ENCODE measurements at regions not wholly inside any gene's neighbourhood (a gene's known extent, or its start where the extent isn't known, plus 50 kb on each side); places are given as distances from the start of the nearest gene placed in this dataset.

GRCh38 chr6:167682546-167683027 is 144.1 kb upstream of the AFDN start:
- no peak for DNase-seq (ENCODE audit: extremely low spot score)
- no peak for TF ChIP-seq CTCF (IDR thresholded peaks at IDR 0.05; ENCODE audit: control extremely low read depth, extremely low read depth, low read depth, missing control alignments)
- ChIA-PET CTCF (interaction anchor here (1.0 kb wide), 1 partner anchor 100 kb away, joined by 3 read pairs; no protein-coding TSS in a partner anchor), POLR2A (no interaction called here)

DNA sequence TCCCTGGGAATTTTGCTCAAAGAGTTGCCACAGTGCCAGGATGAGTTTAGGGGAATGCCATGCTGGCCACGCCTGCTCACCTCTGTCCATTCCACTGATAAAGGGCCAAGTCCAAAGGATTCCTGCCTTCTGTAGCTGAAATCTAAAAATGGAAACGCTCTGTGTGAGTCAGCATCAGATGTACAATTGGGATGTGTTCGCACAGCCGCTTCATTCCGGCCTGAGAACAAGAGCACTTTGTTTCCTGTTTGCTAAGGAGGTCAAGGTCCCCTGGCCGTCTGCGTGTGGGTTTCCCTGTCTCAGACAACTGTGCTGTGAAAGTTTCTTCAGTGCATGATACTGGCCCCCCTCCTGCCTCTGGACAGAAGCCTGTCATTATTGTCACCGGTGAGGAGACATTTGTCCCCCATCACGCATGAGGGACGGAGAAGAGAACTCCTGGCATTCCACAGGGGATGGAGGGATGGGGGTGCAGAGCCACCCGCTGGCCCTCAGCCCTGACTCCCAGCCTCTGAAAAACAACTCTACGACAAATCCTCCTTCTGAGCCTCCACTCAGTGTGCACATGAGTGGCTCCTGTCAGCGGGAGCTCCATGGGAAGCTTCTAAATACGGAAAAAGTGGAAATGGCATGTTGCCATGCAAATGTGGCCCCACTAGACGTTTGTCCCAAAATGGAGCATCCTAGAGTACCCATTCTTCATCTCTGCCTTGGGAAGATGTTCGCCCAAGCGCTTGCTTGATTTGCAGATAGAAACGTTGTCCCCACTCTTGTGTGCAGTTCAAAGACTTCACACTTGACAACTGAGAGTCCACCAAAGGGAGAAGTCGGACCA is 143.5 kb upstream of the AFDN start:
- DNase-seq (ENCODE audit: extremely low spot score) = no peak
- ChIA-PET CTCF (interaction anchor here (1.0 kb wide), 1 partner anchor 100 kb away, joined by 3 read pairs; no protein-coding TSS in a partner anchor), POLR2A (no interaction called here)
- no peak for TF ChIP-seq CTCF (IDR thresholded peaks at IDR 0.05; ENCODE audit: control extremely low read depth, extremely low read depth, low read depth, missing control alignments)

DNA sequence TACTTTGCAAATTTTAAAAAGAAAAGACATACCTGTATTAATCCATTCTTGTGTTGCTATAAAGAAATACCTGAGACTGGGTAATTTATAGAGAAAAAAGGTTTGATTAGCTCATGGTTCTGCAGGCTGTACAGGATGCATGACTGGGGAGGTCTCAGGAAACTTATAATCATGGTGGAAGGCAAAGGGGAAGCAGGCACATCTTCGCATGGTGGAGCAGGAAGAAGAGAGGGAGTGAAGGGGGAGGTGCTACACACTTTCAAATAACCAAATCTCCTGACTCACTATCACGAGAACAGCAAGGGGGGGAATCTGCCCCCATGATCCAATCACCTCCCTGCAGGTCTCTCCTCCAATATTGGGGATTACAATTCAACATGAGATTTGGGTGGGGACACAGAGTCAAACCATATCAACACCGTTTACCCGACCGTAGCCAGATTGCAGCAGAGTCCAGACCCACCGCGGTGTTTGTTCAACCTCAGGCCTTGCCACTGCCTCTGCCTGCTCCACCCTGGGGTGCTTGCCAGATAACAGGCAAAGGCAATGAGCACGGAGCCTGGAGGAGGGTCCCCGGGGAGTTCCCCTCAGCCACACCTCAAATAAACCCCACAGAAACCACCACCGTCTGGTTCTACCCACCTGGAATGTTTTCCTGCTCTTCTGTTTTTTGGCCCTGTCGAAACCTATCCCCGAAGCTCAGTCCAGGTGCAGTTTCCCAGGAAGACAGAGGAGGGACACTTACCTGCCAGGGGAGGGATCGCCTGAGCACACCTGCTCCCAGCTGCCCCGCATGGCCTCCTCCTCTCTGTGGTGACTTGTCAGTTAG is 142.2 kb upstream of the AFDN start:
- no peak for TF ChIP-seq CTCF (IDR thresholded peaks at IDR 0.05; ENCODE audit: control extremely low read depth, extremely low read depth, low read depth, missing control alignments)
- CTCF ChIA-PET = no interaction called here
- POLR2A ChIA-PET = no interaction called here
- no peak for DNase-seq (ENCODE audit: extremely low spot score)

GRCh38 chr6:167685654-167686053 is 141.1 kb upstream of the AFDN start:
- POLR2A ChIA-PET = no interaction called here
- CTCF ChIA-PET = no interaction called here
- no peak for DNase-seq (ENCODE audit: extremely low spot score)
- TF ChIP-seq CTCF (IDR thresholded peaks at IDR 0.05; ENCODE audit: control extremely low read depth, extremely low read depth, low read depth, missing control alignments) = no peak

DNA sequence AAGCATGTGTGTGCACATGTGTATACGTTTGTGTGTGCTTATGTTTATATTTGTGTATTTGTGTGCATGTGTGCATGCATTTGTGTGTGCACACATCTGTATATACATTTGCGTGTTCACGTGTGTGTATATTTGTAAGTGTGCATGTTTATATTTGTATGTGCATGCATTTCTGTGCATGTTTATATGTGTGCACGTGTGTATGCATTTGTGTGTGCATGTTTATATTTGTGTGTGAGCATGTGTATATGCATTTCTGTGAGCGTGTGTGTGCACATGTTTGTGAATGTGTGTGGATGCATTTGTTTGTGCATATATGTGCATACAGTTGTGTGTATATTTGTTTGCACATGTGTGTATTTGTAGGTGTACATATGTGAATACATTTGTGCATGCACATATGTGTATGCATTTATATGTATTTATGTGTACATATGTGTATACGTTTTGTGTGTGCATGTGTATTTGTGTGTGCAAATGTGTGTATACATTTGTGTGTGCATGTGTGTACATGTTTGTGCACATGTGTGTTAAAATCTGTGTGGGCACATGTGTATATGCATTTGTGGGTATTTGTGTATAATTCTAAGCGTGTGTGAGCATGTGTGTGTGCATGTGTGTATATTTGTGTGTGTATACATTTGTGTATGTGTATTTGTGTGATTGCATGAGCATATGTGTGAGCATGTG is 140.4 kb upstream of the AFDN start:
- no peak for DNase-seq (ENCODE audit: extremely low spot score)
- CTCF ChIA-PET = no interaction called here
- POLR2A ChIA-PET = no interaction called here
- TF ChIP-seq CTCF (IDR thresholded peaks at IDR 0.05; ENCODE audit: control extremely low read depth, extremely low read depth, low read depth, missing control alignments) = no peak

GRCh38 chr6:167687116-167687725 is 139.5 kb upstream of the AFDN start:
- CTCF ChIA-PET = no interaction called here
- no peak for DNase-seq (ENCODE audit: extremely low spot score)
- POLR2A ChIA-PET = no interaction called here
- TF ChIP-seq CTCF (IDR thresholded peaks at IDR 0.05; ENCODE audit: control extremely low read depth, extremely low read depth, low read depth, missing control alignments) = no peak

All from GM10248 (cell line).